Breast epithelium (tissue), 4 donors: ENCODE measurements at regions not wholly inside any gene's neighbourhood (a gene's known extent, or its start where the extent isn't known, plus 50 kb on each side); places are given as distances from the start of the nearest gene placed in this dataset.

Experiments
- DNase-seq, 2 donors: peaks; one replicate each; pipeline ENCODE4 v3.0.0-alpha.2; 2019; ENCODE audit warnings: low spot score in 2 of 2
- H3K27ac ChIP-seq, 2 donors: fragments of 200-600 bp; sonication (generic) in 1 of 2; one replicate each; pipeline ENCODE4 v1.5.1; 2016 to 2019; ENCODE audit warnings: mild to moderate bottlenecking in 1 of 2
- H3K27me3 ChIP-seq, 2 donors: fragments of 200-600 bp; sonication (generic) in 1 of 2; one replicate each; pipeline versions ENCODE4 v1.5.1 to v1.6.0; 2017 to 2019; ENCODE audit warnings: control low read depth in 1 of 2, mild to moderate bottlenecking in 1 of 2
- H3K36me3 ChIP-seq: fragments of 200-600 bp; one replicate; pipeline ENCODE4 v1.5.1; 2019
- H3K4me1 ChIP-seq, 2 donors: fragments of 200-600 bp; sonication (generic); one replicate each; pipeline ENCODE4 v1.5.1; 2016 to 2019; ENCODE audit warnings: control low read depth in 1 of 2
- H3K4me3 ChIP-seq, 3 donors: fragments of 200-600 bp; sonication (generic); 1 replicate in 2 of 3; 2 replicates in 1 of 3; pipeline ENCODE4 v1.5.1; 2016 to 2019; ENCODE audit warnings: mild to moderate bottlenecking in 3 of 3, moderate library complexity in 2 of 3
- H3K9me3 ChIP-seq, 2 donors: fragments of 200-600 bp; sonication (generic) in 1 of 2; one replicate each; pipeline ENCODE4 v1.5.1; 2016 to 2019; ENCODE audit warnings: control low read depth in 1 of 2
- POLR2A ChIP-seq: fragments of 450-650 bp; IDR thresholded peaks from one replicate; pipeline ENCODE4 v1.6.1; 2016; ENCODE audit warnings: antibody characterized with exemption, mild to moderate bottlenecking, moderate library complexity
- POLR2AphosphoS5 ChIP-seq, 3 donors: sonication (generic); formaldehyde crosslinking; IDR thresholded peaks; one replicate each; pipeline ENCODE4 v1.6.1; 2017; ENCODE audit warnings: antibody characterized with exemption in 3 of 3
- intact Hi-C: fragments of 100-400 bp; cut with DNase I; formaldehyde crosslinking; loops from one replicate; pipeline ENCODE4 v1.15.1; 2023; ENCODE audit warnings: low total_unique reads
- TF ChIP-seq, protein P1 (sequence below), 3 donors: fragments of 450-650 bp; IDR thresholded peaks; one replicate each; pipeline ENCODE4 v1.5.1; 2016 to 2017; ENCODE audit warnings: antibody characterized with exemption in 3 of 3, mild to moderate bottlenecking in 3 of 3, moderate library complexity in 3 of 3

GRCh38 chr5:44489759-44490158 is 100.5 kb upstream of the FGF10 start:
- intact Hi-C loops, result no loop called here
- Histone ChIP-seq H3K4me1 (no peaks in the 10 kb centered on the region), H3K9me3 (peaks cover 0 to 10% of the 10 kb centered on the region in 2 donors), H3K36me3 (no peaks in the 10 kb centered on the region), H3K4me3 (no peak overlapping the region), H3K27ac (no peak overlapping the region), H3K27me3 (no peaks in the 10 kb centered on the region)
- no peak for DNase-seq
- TF ChIP-seq, protein P1, sequence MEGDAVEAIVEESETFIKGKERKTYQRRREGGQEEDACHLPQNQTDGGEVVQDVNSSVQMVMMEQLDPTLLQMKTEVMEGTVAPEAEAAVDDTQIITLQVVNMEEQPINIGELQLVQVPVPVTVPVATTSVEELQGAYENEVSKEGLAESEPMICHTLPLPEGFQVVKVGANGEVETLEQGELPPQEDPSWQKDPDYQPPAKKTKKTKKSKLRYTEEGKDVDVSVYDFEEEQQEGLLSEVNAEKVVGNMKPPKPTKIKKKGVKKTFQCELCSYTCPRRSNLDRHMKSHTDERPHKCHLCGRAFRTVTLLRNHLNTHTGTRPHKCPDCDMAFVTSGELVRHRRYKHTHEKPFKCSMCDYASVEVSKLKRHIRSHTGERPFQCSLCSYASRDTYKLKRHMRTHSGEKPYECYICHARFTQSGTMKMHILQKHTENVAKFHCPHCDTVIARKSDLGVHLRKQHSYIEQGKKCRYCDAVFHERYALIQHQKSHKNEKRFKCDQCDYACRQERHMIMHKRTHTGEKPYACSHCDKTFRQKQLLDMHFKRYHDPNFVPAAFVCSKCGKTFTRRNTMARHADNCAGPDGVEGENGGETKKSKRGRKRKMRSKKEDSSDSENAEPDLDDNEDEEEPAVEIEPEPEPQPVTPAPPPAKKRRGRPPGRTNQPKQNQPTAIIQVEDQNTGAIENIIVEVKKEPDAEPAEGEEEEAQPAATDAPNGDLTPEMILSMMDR (IDR thresholded peaks at IDR 0.05), result no peak
- TF ChIP-seq POLR2AphosphoS5 (IDR thresholded peaks at IDR 0.05), result no peak
- TF ChIP-seq POLR2A, result no peak

DNA sequence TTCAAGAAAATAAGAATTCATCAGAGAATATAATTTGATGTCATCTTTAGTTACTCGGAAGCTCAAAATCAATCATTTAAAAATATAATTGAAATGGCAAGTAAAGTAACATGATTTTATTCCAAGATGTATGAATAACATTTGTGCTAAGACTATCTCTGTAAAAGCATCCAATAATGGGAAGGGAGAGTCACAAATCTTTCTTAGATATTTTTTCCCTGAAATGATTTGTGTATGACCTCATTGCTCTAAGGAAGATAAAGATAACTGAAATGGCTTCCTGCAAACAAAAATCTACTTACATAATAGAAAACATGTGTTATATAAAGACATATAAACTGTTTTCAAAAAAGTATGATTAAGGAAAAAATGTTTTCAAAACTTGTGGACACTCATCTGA is 97.4 kb upstream of the FGF10 start:
- Histone ChIP-seq H3K27me3 (no peaks in the 10 kb centered on the region), H3K36me3 (no peaks in the 10 kb centered on the region), H3K4me3 (no peak overlapping the region), H3K27ac (no peak overlapping the region), H3K4me1 (no peaks in the 10 kb centered on the region), H3K9me3 (no peaks in the 10 kb centered on the region)
- TF ChIP-seq POLR2AphosphoS5 (IDR thresholded peaks at IDR 0.05) (no peak), POLR2A (no peak)
- TF ChIP-seq, protein P1 (IDR thresholded peaks at IDR 0.05), result no peak
- intact Hi-C loops, result no loop called here
- no peak for DNase-seq

GRCh38 chr5:44454002-44454401 is 64.8 kb upstream of the FGF10 start:
- no peak overlapping the region for H3K4me3 ChIP-seq
- no peak overlapping the region for H3K27ac ChIP-seq
- H3K36me3 ChIP-seq, result no peaks in the 10 kb centered on the region
- H3K27me3 ChIP-seq, result no peaks in the 10 kb centered on the region
- H3K4me1 ChIP-seq, result no peaks in the 10 kb centered on the region
- no peaks in the 10 kb centered on the region for H3K9me3 ChIP-seq
- intact Hi-C loops, result no loop called here
- no peak for DNase-seq
- TF ChIP-seq, protein P1 (IDR thresholded peaks at IDR 0.05), result no peak
- TF ChIP-seq POLR2A, result no peak
- no peak for TF ChIP-seq POLR2AphosphoS5 (IDR thresholded peaks at IDR 0.05)

- intact Hi-C loops, result no loop called here
- Histone ChIP-seq H3K36me3 (no peaks in the 10 kb centered on the region), H3K4me3 (no peak overlapping the region), H3K27me3 (no peaks in the 10 kb centered on the region), H3K27ac (no peak overlapping the region), H3K4me1 (no peaks in the 10 kb centered on the region), H3K9me3 (no peaks in the 10 kb centered on the region)
- DNase-seq, result no peak
- TF ChIP-seq, protein P1 (IDR thresholded peaks at IDR 0.05), result no peak
- TF ChIP-seq POLR2AphosphoS5 (IDR thresholded peaks at IDR 0.05) (no peak), POLR2A (no peak)
These were observed 57.2 kb upstream of the FGF10 start for GRCh38 chr5:44446399-44446798.

DNA sequence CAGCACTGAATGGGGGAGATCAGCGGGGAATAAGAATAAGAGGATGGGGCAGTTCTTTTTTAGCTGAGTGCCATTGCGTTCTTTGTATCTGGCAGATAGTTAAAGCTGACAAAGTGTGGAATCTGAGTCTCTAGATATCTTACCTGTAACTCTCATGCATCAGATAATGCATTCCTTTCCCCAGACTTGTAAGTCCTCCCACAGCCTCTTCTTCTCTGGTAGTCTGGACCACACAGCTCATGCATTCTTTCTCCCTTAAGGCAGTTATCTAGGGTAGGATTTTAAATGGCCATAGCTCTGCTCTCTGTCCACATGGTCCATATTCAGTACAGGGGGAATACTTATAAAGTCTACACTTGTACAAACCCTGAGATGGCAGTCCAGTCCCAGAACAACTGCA is 54.0 kb upstream of the FGF10 start:
- H3K27me3 ChIP-seq, result no peaks in the 10 kb centered on the region
- H3K9me3 ChIP-seq, result no peaks in the 10 kb centered on the region
- intact Hi-C loops, result no loop called here
- DNase-seq, result no peak
- H3K27ac ChIP-seq, result no peak overlapping the region
- H3K4me1 ChIP-seq, result no peaks in the 10 kb centered on the region
- TF ChIP-seq POLR2A, result no peak
- TF ChIP-seq, protein P1 (IDR thresholded peaks at IDR 0.05), result no peak
- no peak overlapping the region for H3K4me3 ChIP-seq
- no peaks in the 10 kb centered on the region for H3K36me3 ChIP-seq
